Renal cortex interstitium (tissue), 11 donors: ENCODE measurements at regions not wholly inside any gene's neighbourhood (a gene's known extent, or its start where the extent isn't known, plus 50 kb on each side); places are given as distances from the start of the nearest gene placed in this dataset.
A peak's percentile ranks its signal among the peaks of the same experiment; 100 is the strongest.

Experiments used
- DNase-seq, 11 donors: peaks; one replicate each; pipeline ENCODE4 v3.0.0-alpha.2; 2013; ENCODE audit warnings: low read depth in 9 of 11, low spot score in 4 of 11; ENCODE audit errors: extremely low read depth in 1 of 11

GRCh38 chr5:34511915-34512314, 144.2 kb upstream of the RAI14 start:
- no peak for DNase-seq

GRCh38 chr5:34516166-34516565, 140.0 kb upstream of the RAI14 start:
- no peak for DNase-seq

GRCh38 chr5:34516686-34517085, 139.4 kb upstream of the RAI14 start:
- DNase-seq, result no peak

GRCh38 chr5:34517249-34517648, 138.9 kb upstream of the RAI14 start:
- DNase-seq, result no peak

- no peak for DNase-seq
These were observed 136.5 kb upstream of the RAI14 start for GRCh38 chr5:34519489-34520220.

GRCh38 chr5:34521628-34522290, 134.4 kb upstream of the RAI14 start:
- DNase-seq, result no peak

GRCh38 chr5:34522599-34523386, 133.3 kb upstream of the RAI14 start:
- DNase-seq, result peak; percentile 36 to 74 (median 67)

GRCh38 chr5:34523387-34523726, 132.8 kb upstream of the RAI14 start:
- no peak for DNase-seq

- DNase-seq, result no peak
These were observed 132.0 kb upstream of the RAI14 start for GRCh38 chr5:34524123-34524522.

GRCh38 chr5:34525761-34526160, 130.4 kb upstream of the RAI14 start:
- DNase-seq, result no peak

GRCh38 chr5:34526682-34527305, 129.3 kb upstream of the RAI14 start:
- no peak for DNase-seq

GRCh38 chr5:34529581-34530331, 126.4 kb upstream of the RAI14 start:
- DNase-seq, result no peak

- DNase-seq, result no peak
These were observed 125.5 kb upstream of the RAI14 start for GRCh38 chr5:34530637-34531036.

GRCh38 chr5:34531751-34532360, 124.3 kb upstream of the RAI14 start:
- no peak for DNase-seq

GRCh38 chr5:34533582-34534522, 122.3 kb upstream of the RAI14 start:
- DNase-seq, result no peak

GRCh38 chr5:34534523-34535103, 121.5 kb upstream of the RAI14 start:
- DNase-seq, result no peak

GRCh38 chr5:34535433-34535832, 120.7 kb upstream of the RAI14 start:
- DNase-seq, result no peak
